IMR-90 (cell line): ENCODE measurements at regions not wholly inside any gene's neighbourhood (a gene's known extent, or its start where the extent isn't known, plus 50 kb on each side); places are given as distances from the start of the nearest gene placed in this dataset.

Experiments
- CEBPB ChIP-seq: IDR thresholded peaks from 2 replicates; pipeline ENCODE4 v1.6.1; 2012; ENCODE audit warnings: low read depth, low read length, improper control_type of control experiment
- CTCF ChIP-seq: conservative IDR thresholded peaks from 2 replicates; pipeline ENCODE4 v1.5.1; 2012; ENCODE audit warnings: mild to moderate bottlenecking, low read depth, low read length, improper control_type of control experiment
- ELK1 ChIP-seq: fragments of 150-350 bp; IDR thresholded peaks from 2 replicates; pipeline ENCODE4 v1.6.1; 2016; ENCODE audit warnings: low read depth, mild to moderate bottlenecking, low read length, moderate library complexity, borderline replicate concordance
- FOS ChIP-seq: fragments of 150-350 bp; IDR thresholded peaks from 2 replicates; pipeline ENCODE4 v1.6.1; 2016; ENCODE audit warnings: low read depth, low read length
- MAFK ChIP-seq: IDR thresholded peaks from 2 replicates; pipeline ENCODE4 v1.6.1; 2012; ENCODE audit warnings: low read depth, low read length, improper control_type of control experiment
- MAZ ChIP-seq: IDR thresholded peaks from 2 replicates; pipeline ENCODE4 v1.6.1; 2012; ENCODE audit warnings: low read depth, mild to moderate bottlenecking, low read length, improper control_type of control experiment, moderate library complexity, borderline replicate concordance
- MXI1 ChIP-seq: IDR thresholded peaks from 2 replicates; pipeline ENCODE4 v1.6.1; 2012; ENCODE audit warnings: low read depth, mild to moderate bottlenecking, low read length, moderate library complexity, borderline replicate concordance
- POLR2A ChIP-seq: IDR thresholded peaks from 2 replicates; pipeline ENCODE4 v1.6.1; 2012; ENCODE audit warnings: mild to moderate bottlenecking, low read depth, low read length
- RAD21 ChIP-seq: IDR thresholded peaks from 2 replicates; pipeline ENCODE4 v1.6.1; 2012; ENCODE audit warnings: low read length, improper control_type of control experiment
- RCOR1 ChIP-seq: IDR thresholded peaks from 2 replicates; pipeline ENCODE4 v1.6.1; 2012; ENCODE audit warnings: mild to moderate bottlenecking, low read length, improper control_type of control experiment; ENCODE audit not compliant: insufficient replicate concordance
- RFX5 ChIP-seq: IDR thresholded peaks from 2 replicates; pipeline ENCODE4 v1.8.0; 2012; ENCODE audit warnings: low read depth, mild to moderate bottlenecking, low read length, moderate library complexity
- SMC3 ChIP-seq: fragments of 150-350 bp; IDR thresholded peaks from 2 replicates; pipeline ENCODE4 v1.6.1; 2016; ENCODE audit warnings: low read depth, mild to moderate bottlenecking, antibody characterized with exemption, low read length, moderate library complexity
- USF2 ChIP-seq: fragments of 150-350 bp; IDR thresholded peaks from 2 replicates; pipeline ENCODE4 v1.6.1; 2017; ENCODE audit warnings: mild to moderate bottlenecking, antibody characterized with exemption, low read length, low read depth

GRCh38 chr2:217740178-217740577 is 262.6 kb downstream of the TNS1 start:
- TF ChIP-seq RAD21 (no peak), USF2 (no peak), CTCF (no peak), POLR2A (no peak), MAFK (no peak), MXI1 (no peak), ELK1 (no peak), RCOR1 (no peak), FOS (no peak), RFX5 (no peak), MAZ (no peak), CEBPB (no peak), SMC3 (no peak)
